ENCODE measurements at regions not wholly inside any gene's neighbourhood (a gene's known extent, or its start where the extent isn't known, plus 50 kb on each side); places are given as distances from the start of the nearest gene placed in this dataset.

- H3K27ac ChIP-seq (ENCODE audit: low read depth, low read length): no peak overlapping the region
- no peak overlapping the region for H2AFZ ChIP-seq (ENCODE audit: low read length)
- H3K18ac ChIP-seq (ENCODE audit: extremely low read depth, low read length): no peak overlapping the region
- no peaks in the 10 kb centered on the region for H3K9me3 ChIP-seq (ENCODE audit: insufficient read depth in 2 of 2, low read depth in 1 of 2, low read length in 1 of 2)
- H2BK20ac ChIP-seq (ENCODE audit: low read length): no peak overlapping the region
- no peaks in the 10 kb centered on the region for H3K4me1 ChIP-seq (replicated peaks in 1 of 4; ENCODE audit: control insufficient read depth in 3 of 4, insufficient read depth in 4 of 4, low read length in 3 of 4)
- H4K20me1 ChIP-seq (replicated peaks in 1 of 2; ENCODE audit: control insufficient read depth in 1 of 2, insufficient read depth in 2 of 2, low read length in 2 of 2): no peaks in the 10 kb centered on the region
- H3K79me1 ChIP-seq (ENCODE audit: low read depth, low read length): no peaks in the 10 kb centered on the region
- ChIA-PET POLR2A (ENCODE audit: partially characterized antibody) (no interaction called here), CTCF (ENCODE audit: partially characterized antibody) (no interaction called here)
- H2BK12ac ChIP-seq (ENCODE audit: low read depth, low read length): no peak overlapping the region
- H3K14ac ChIP-seq (ENCODE audit: insufficient read length): no peak overlapping the region
- no peak overlapping the region for H3K23ac ChIP-seq (ENCODE audit: insufficient read length)
- H3K27me3 ChIP-seq (replicated peaks in 1 of 4; ENCODE audit: control insufficient read depth in 3 of 4, extremely low read depth in 1 of 4, insufficient read depth in 3 of 4, low read length in 3 of 4): no peaks in the 10 kb centered on the region
- no peak overlapping the region for H4K5ac ChIP-seq (ENCODE audit: insufficient read length, low read depth, low read length)
- no peak overlapping the region for H3K4me3 ChIP-seq (ENCODE audit: extremely low read depth in 1 of 4, insufficient read depth in 2 of 4, low read depth in 3 of 4, low read length in 4 of 4)
- no peaks in the 10 kb centered on the region for H3K23me2 ChIP-seq (ENCODE audit: low read depth, low read length)
- no peak overlapping the region for H2BK15ac ChIP-seq (ENCODE audit: low read length)
- DNase-seq (ENCODE audit: low read depth in 1 of 2, low spot score in 2 of 2) (no peak), FAIRE-seq (no peak)
- H2BK120ac ChIP-seq (replicated peaks; ENCODE audit: low read depth, low read length): no peak overlapping the region
- no peak overlapping the region for H3K9ac ChIP-seq (replicated peaks in 1 of 4; ENCODE audit: extremely low read depth in 1 of 4, low read depth in 3 of 4, low read length in 3 of 4)
- whole genome bisulfite sequencing, 2 experiments (ENCODE audit: extremely low coverage in 1 of 2, insufficient coverage in 1 of 2, insufficient read length in 1 of 2, insufficient replicate concordance in 2 of 2, low coverage in 1 of 2, low lambda C conversion rate in 2 of 2, missing lambda C conversion rate in 1 of 2): 88% methylated on average over 5 of the region's 5 CpGs; no CpG with 5 or more reads in 1 of the 2 experiments
- H3K79me2 ChIP-seq (ENCODE audit: control insufficient read depth in 1 of 2, insufficient read depth in 2 of 2, low read length in 2 of 2): no peaks in the 10 kb centered on the region
- no peak overlapping the region for H2BK5ac ChIP-seq (ENCODE audit: low read depth, low read length)
- no peak overlapping the region for H4K8ac ChIP-seq (ENCODE audit: extremely low read depth, insufficient read depth, low read length)
- H3K56ac ChIP-seq (replicated peaks; ENCODE audit: insufficient read length, low read depth, low read length): no peak overlapping the region
- H3K4me2 ChIP-seq (ENCODE audit: insufficient read depth in 1 of 2, low read depth in 2 of 2, low read length in 2 of 2): no peak overlapping the region
- H4K91ac ChIP-seq (replicated peaks; ENCODE audit: insufficient read length, low read length): no peak overlapping the region
- no peaks in the 10 kb centered on the region for H3K36me3 ChIP-seq (ENCODE audit: control insufficient read depth in 2 of 4, insufficient read depth in 4 of 4, low read length in 3 of 4)
- no peak overlapping the region for H2AK5ac ChIP-seq (ENCODE audit: low read depth, low read length)
- no peak overlapping the region for H3K4ac ChIP-seq (replicated peaks; ENCODE audit: insufficient read length, low read depth, low read length)
- TF ChIP-seq CTBP2 (IDR thresholded peaks at IDR 0.05; ENCODE audit: borderline replicate concordance, insufficient read depth, insufficient read length, low read length) (no peak), PHF8 (conservative IDR thresholded peaks at IDR 0.05; ENCODE audit: low read depth, low read length) (no peak), SIRT6 (IDR thresholded peaks at IDR 0.05; ENCODE audit: low read length) (no peak), TBP (IDR thresholded peaks at IDR 0.05; ENCODE audit: low read depth, low read length) (no peak), SP1 (IDR thresholded peaks at IDR 0.05; ENCODE audit: low read depth, low read length) (no peak), GTF2F1 (IDR thresholded peaks at IDR 0.05; ENCODE audit: borderline replicate concordance, low read depth, low read length) (no peak), ATF2 (IDR thresholded peaks at IDR 0.05; ENCODE audit: low read length) (no peak), RAD21 (IDR thresholded peaks at IDR 0.05 in 1 of 2, conservative IDR thresholded peaks at IDR 0.05 in 1 of 2; ENCODE audit: low read depth in 2 of 2, low read length in 2 of 2) (no peak), POLR2AphosphoS5 (IDR thresholded peaks at IDR 0.05; ENCODE audit: low read depth, low read length) (no peak)
- TF ChIP-seq, protein P1, sequence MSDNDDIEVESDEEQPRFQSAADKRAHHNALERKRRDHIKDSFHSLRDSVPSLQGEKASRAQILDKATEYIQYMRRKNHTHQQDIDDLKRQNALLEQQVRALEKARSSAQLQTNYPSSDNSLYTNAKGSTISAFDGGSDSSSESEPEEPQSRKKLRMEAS (IDR thresholded peaks at IDR 0.05): no peak
Measured at GRCh38 chr5:27502236-27502635, 463.9 kb upstream of the CDH9 start.

All from H1 (cell line).